HL-60 (cell line): ENCODE measurements at regions not wholly inside any gene's neighbourhood (a gene's known extent, or its start where the extent isn't known, plus 50 kb on each side); places are given as distances from the start of the nearest gene placed in this dataset.

ENCODE experiments used
- CTCF ChIP-seq: IDR thresholded peaks from one replicate; pipeline ENCODE4 v1.5.1; 2011; ENCODE audit warnings: low read length, control low read depth, inconsistent platforms; ENCODE audit not compliant: insufficient read depth
- GABPA ChIP-seq: IDR thresholded peaks from 2 replicates; pipeline ENCODE4 v1.6.1; 2012; ENCODE audit warnings: low read depth
- POLR2AphosphoS5 ChIP-seq: IDR thresholded peaks from 2 replicates; pipeline ENCODE4 v1.6.1; 2012; ENCODE audit warnings: low read depth
- REST ChIP-seq: IDR thresholded peaks from 2 replicates; pipeline ENCODE4 v1.6.1; 2012; ENCODE audit warnings: low read depth; ENCODE audit not compliant: insufficient replicate concordance

DNA sequence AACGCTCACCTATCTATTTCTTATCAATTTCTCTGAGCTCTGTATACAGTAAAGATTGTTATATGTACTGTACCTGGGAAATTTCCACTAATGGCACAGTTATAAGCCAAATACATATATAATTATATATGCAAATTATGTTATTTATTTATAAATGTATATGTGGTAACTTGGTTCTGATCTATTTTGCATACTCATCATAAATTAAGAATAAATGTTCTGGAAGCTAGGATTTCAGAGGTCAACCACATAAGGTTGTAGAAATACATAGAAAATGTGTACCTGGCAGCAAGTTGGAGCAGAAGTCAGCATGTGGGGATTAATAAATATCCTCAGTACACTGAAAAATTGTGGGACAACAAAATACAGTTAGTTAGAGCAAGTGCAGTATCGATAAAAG lies 353.7 kb upstream of the ZNF521 start:
- TF ChIP-seq CTCF = no peak
- TF ChIP-seq POLR2AphosphoS5 = no peak
- no peak for TF ChIP-seq GABPA
- no peak for TF ChIP-seq REST
